Spinal cord (tissue), 9 donors: ENCODE measurements at regions not wholly inside any gene's neighbourhood (a gene's known extent, or its start where the extent isn't known, plus 50 kb on each side); places are given as distances from the start of the nearest gene placed in this dataset.
A peak's percentile ranks its signal among the peaks of the same experiment; 100 is the strongest.

Experiments used
- DNase-seq, 6 donors: peaks; one replicate each; pipeline versions ENCODE4 v3.0.0 to v3.0.0-alpha.2; 2013 to 2015; ENCODE audit warnings: low spot score in 6 of 6, low read depth in 4 of 6
- H3K27ac ChIP-seq: one replicate; pipeline ENCODE4 v1.5.1; 2013; ENCODE audit warnings: low read depth, low read length, control low read depth
- H3K27me3 ChIP-seq: one replicate; pipeline ENCODE4 v1.6.1; 2013; ENCODE audit warnings: low read length; ENCODE audit not compliant: control insufficient read depth, insufficient read depth
- H3K36me3 ChIP-seq: one replicate; pipeline ENCODE4 v1.6.1; 2013; ENCODE audit warnings: low read length; ENCODE audit not compliant: control insufficient read depth, insufficient read depth
- H3K4me1 ChIP-seq: one replicate; pipeline ENCODE4 v1.6.1; 2013; ENCODE audit warnings: low read length; ENCODE audit not compliant: control insufficient read depth, insufficient read depth
- H3K4me3 ChIP-seq: one replicate; pipeline ENCODE4 v1.5.1; 2013; ENCODE audit warnings: low read depth, low read length, control low read depth
- H3K9me3 ChIP-seq: one replicate; pipeline ENCODE4 v1.6.1; 2013; ENCODE audit warnings: low read length; ENCODE audit not compliant: control insufficient read depth, insufficient read depth
- WGBS: methylation state at CpG from one replicate; pipeline ENCODE4 v1.1.5; 2013; ENCODE audit warnings: missing lambda C conversion rate; ENCODE audit not compliant: insufficient coverage; 5-methylcytosine and 5-hydroxymethylcytosine counted together
- donor health status: healthy.

DNA sequence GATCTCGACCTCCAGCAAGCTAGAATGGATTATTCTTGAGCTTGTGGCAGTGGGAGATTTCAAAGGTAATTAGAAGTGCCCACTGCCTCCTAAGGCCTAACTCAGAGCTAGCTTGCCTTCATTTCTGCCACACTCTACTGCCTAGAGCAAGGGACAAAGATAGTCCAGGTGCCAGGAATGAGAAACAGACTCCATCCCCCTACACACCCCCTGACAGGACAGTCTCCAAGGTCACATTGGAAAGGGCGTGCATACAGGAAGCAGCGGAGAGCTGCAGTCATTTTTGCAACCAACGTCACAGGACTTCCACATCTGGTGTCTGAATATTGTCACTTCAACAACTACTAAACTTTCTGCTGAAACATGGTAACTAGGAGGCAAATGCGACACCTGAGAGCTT lies 101.0 kb upstream of the SH3BP4 start:
- H3K27ac ChIP-seq: no peak overlapping the region
- no peak overlapping the region for H3K4me3 ChIP-seq
- no peaks in the 10 kb centered on the region for H3K36me3 ChIP-seq
- WGBS: 90% methylated on average over 2 of the region's 5 CpGs
- H3K9me3 ChIP-seq: peaks cover 2% of the 10 kb centered on the region
- no peak for DNase-seq
- no peaks in the 10 kb centered on the region for H3K27me3 ChIP-seq
- peaks cover 9% of the 10 kb centered on the region for H3K4me1 ChIP-seq

DNA sequence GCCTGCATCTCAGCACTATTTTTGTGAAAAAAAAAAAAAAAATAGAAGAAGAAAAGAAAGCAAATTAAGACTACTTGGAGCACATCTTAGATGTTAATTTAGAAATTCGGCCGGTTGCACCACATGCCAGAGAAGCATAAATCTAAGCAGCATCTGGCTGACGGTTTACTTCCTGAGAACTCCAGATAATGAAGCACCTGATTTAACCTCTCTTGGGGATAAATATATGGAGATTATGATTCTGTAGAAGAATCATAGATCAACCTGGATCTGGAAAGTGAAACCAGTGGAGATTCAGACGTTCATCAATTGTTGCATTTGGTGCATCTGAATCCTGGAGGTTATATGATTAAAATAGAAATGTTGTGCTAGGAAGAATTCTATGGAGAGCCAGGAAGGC lies 102.1 kb upstream of the SH3BP4 start:
- WGBS: 82% methylated on average over 3 of the region's 4 CpGs
- peak in 1 of 6 donors; percentile 56 for DNase-seq

DNA sequence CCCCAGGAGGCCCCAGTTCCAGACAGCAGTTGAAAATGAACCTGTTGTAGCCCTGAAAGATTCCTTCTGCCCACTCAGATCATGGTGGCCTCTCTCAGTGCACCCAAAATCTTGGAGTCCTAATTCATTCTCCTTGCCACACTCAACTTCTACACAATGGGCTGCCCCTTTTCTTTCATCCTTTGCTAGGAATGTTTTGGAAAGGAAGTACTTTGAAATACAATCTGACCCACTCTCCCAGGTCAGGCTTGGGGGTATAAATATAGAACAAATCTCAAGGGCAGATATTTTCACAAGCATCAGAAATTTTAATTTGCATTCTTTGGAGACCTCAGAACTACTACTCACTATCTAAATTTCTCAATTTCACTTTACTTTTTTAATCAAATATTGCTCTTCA lies 103.2 kb upstream of the SH3BP4 start:
- DNase-seq: no peak
- Histone ChIP-seq H3K9me3 (no peaks in the 10 kb centered on the region), H3K36me3 (no peaks in the 10 kb centered on the region), H3K4me3 (no peak overlapping the region), H3K27ac (no peak overlapping the region), H3K4me1 (peaks cover 9% of the 10 kb centered on the region), H3K27me3 (no peaks in the 10 kb centered on the region)

More for the DNA sequence above, 102.1 kb upstream of the SH3BP4 start:
- peaks cover 9% of the 10 kb centered on the region for H3K4me1 ChIP-seq
- H3K9me3 ChIP-seq: no peaks in the 10 kb centered on the region
- no peak overlapping the region for H3K27ac ChIP-seq
- no peaks in the 10 kb centered on the region for H3K36me3 ChIP-seq
- H3K4me3 ChIP-seq: no peak overlapping the region
- no peaks in the 10 kb centered on the region for H3K27me3 ChIP-seq

DNA sequence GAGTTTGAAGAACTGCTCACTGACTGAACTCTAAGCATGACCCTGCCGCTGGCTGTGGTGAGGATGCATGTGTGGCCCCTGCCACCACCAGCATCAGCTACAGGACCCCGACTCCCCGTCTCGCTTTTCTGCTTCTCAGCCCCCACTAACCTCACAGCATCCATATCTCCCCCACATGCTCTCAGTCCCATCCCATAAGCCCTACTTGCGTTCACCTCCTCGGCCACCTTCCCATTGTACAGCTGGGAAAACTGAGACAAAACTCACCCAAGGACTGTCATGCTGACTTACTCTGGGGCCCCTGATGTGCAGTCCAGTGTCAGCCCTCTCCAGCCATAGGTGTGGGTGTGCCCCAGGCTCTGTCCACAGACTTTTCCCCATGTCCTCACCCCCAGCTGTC lies 104.2 kb upstream of the SH3BP4 start:
- WGBS: 98% methylated on average over 6 of the region's 6 CpGs
- peaks cover 9% of the 10 kb centered on the region for H3K4me1 ChIP-seq
- no peak for DNase-seq
- H3K4me3 ChIP-seq: no peak overlapping the region
- no peaks in the 10 kb centered on the region for H3K36me3 ChIP-seq
- H3K27ac ChIP-seq: no peak overlapping the region
- no peaks in the 10 kb centered on the region for H3K9me3 ChIP-seq
- H3K27me3 ChIP-seq: no peaks in the 10 kb centered on the region

DNA sequence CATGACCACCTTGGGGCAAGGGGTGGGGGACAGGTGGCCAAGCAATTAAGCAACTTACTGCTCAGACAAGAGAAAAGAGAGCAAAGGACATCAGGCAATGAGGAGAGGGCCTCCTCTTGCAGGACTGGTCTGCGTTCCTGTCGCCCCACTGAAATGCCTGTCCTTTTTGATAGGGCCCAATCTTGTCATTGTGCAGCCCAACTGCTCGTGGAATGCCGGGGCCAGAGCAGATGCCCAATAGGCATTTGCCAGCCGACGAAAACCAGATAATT lies 104.5 kb upstream of the SH3BP4 start:
- Histone ChIP-seq H3K4me3 (no peak overlapping the region), H3K36me3 (no peaks in the 10 kb centered on the region), H3K4me1 (peaks cover 9% of the 10 kb centered on the region), H3K9me3 (no peaks in the 10 kb centered on the region), H3K27ac (no peak overlapping the region), H3K27me3 (no peaks in the 10 kb centered on the region)
- no peak for DNase-seq
- 94% methylated on average over 6 of the region's 6 CpGs for WGBS

DNA sequence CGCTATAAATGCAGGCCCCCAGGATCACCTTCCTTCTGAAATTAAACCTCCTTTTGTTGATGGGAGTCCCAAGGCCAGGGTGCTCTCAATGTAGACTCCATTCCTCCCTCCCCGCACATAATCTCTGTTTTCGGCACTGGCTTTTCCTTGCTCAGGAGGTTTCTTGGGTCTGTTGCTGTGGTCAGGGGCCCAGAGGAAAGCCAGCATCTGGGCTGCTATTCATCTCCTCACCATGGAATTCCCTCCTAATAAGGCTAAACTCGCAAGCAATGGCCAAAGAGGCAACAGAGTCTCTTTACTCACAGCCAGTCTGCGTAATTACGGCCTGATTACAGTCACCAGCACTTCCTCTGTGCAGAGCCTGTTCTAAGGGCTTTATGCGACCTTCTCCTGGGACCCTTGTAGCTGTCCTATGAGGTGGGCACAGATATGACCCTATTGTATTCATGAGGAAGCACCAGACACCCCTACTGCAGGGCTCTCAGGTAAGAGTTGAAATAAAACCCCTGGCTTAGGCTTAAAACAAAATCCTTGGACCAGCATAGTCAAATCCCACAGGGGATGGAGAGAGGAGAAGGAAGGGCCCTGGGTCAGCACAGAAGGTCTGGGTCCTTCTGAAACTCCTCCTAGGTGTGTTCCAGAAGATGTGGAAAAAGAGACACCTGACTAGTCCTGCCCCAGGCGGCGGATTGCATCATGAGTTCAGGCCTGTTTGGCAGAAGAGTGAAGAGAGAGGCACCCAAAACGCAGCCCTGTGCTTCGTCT lies 105.0 kb upstream of the SH3BP4 start:
- H3K36me3 ChIP-seq: no peaks in the 10 kb centered on the region
- no peaks in the 10 kb centered on the region for H3K27me3 ChIP-seq
- no peak overlapping the region for H3K27ac ChIP-seq
- H3K4me1 ChIP-seq: peaks cover 9% of the 10 kb centered on the region
- no peaks in the 10 kb centered on the region for H3K9me3 ChIP-seq
- H3K4me3 ChIP-seq: no peak overlapping the region
- no peak for DNase-seq
- WGBS: 91% methylated on average over 9 of the region's 11 CpGs

DNA sequence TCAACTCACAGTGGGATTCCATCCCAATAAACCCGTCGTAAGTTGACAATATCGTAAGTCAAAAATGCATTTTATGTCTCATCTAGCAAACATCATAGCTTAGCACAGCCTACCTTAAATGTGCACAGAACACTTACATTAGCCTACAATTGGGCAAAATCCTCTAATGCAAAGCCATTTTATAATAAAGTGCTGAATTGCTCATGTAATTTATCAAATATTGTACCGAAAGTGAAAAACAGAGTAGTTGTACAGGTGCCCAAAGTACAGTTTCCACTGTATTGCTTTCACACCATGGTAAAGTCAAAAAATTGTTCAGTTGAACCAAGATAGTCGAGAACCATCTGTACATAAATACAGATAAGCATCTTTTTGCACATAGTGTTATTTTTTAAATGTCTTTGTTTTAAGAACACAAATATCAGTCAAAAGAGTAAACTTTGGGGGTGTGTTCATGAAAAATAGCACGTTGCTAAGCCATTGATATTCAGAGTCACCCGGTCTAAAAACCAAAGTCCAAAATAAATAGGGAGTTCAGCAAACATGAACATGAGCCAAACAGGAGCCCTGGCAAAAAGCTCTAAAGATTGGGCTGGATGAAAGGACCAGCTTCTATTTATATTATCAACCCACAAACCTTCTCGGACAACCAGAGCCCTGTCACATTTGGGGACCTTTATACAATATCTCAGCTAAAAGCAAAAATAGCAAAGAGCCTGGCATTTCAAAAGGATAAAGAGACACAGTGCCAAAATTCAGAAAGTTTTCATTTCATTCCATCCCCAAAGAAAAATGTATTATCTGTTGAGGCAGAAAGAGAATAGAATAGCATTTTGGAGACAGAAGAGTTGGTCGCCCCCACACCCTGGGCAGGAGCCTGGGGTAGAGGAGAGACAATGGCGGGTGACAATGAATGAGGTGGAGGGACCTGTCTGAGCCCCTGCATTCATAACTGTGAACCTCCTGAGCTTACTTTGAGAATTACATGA lies 105.9 kb upstream of the SH3BP4 start:
- Histone ChIP-seq H3K9me3 (no peaks in the 10 kb centered on the region), H3K36me3 (no peaks in the 10 kb centered on the region), H3K27me3 (no peaks in the 10 kb centered on the region), H3K4me3 (no peak overlapping the region), H3K4me1 (peaks cover 12% of the 10 kb centered on the region), H3K27ac (no peak overlapping the region)
- no peak for DNase-seq
- WGBS: 100% methylated on average over 2 of the region's 10 CpGs

DNA sequence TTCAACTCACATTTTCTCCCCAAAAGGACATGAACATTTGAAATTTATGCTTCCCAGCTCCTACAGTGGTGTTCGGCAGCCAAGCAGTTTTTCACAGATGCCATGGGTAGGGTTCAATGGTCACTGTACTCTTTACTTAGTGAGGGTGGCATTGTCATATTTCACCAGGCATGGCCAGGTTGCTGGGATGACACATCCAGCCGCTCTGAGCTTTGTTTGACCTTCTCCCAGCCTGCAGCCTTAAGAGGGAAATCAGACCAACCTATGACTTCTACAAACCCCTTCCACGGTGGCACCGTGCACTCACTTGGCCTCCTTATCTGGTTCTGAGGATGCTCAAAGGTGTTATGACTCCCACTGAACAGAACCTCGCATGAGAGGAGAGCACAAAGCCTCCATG lies 108.4 kb upstream of the SH3BP4 start:
- WGBS: 87% methylated on average over 4 of the region's 5 CpGs
- H3K4me3 ChIP-seq: no peak overlapping the region
- H3K9me3 ChIP-seq: no peaks in the 10 kb centered on the region

DNA sequence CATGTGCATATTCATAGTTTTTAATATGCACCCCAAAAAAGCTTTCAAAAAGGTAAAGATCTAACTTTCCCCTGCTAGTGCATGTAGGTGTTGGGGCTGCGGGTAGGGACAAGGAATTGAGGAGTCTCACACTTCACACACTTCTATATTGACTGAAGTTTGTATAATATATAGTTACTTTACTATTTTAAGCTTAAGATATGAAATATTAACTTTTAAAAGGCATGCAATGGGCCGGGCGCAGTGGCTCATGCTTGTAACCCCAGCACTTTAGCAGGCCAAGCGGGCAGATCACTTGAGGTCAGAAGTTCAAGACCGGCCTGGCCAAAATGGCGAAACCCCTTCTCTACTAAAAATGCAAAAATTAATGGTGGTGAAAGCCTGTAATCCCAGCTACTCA lies 109.1 kb upstream of the SH3BP4 start:
- Histone ChIP-seq H3K4me3 (no peak overlapping the region), H3K27ac (no peak overlapping the region), H3K36me3 (no peaks in the 10 kb centered on the region), H3K27me3 (no peaks in the 10 kb centered on the region), H3K9me3 (no peaks in the 10 kb centered on the region), H3K4me1 (peaks cover 12% of the 10 kb centered on the region)
- DNase-seq: no peak
- WGBS: no CpG with 5 or more reads among the region's 6 CpGs

More for the DNA sequence above, 108.4 kb upstream of the SH3BP4 start:
- Histone ChIP-seq H3K4me1 (peaks cover 14% of the 10 kb centered on the region), H3K27me3 (no peaks in the 10 kb centered on the region), H3K27ac (no peak overlapping the region), H3K36me3 (no peaks in the 10 kb centered on the region)
- DNase-seq: no peak
